GM18867 (cell line): ENCODE measurements at regions not wholly inside any gene's neighbourhood (a gene's known extent, or its start where the extent isn't known, plus 50 kb on each side); places are given as distances from the start of the nearest gene placed in this dataset.

ENCODE experiments used
- ATAC-seq: cut with Tn5 transposase; IDR thresholded peaks from one replicate; pipeline ENCODE4 v1.9.1; 2021; ENCODE audit warnings: mild to moderate bottlenecking, moderate library complexity; ENCODE audit not compliant: unreplicated experiment

DNA sequence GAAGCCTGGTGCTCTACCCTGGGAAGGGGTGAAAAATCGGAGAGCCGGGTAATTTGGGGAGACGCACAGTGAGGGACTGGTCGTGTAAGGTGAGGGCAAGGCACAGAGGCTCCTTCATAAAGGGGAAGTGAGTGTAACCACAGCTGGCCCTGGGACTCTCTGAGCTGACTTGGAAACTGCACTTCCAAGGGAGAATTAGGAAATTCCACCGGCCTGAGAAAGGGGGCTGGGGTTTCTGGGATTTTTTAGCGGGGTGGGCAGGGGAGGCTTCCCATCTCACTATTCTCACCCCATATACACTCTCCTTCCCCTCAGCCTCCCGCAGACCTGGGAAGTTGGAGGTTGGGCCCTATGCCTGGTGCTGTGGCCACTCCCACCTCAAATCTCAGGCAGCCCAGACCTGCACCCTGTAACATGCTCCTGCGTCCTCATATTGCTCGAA is 88.3 kb upstream of the IPO9 start:
- no peak for ATAC-seq

DNA sequence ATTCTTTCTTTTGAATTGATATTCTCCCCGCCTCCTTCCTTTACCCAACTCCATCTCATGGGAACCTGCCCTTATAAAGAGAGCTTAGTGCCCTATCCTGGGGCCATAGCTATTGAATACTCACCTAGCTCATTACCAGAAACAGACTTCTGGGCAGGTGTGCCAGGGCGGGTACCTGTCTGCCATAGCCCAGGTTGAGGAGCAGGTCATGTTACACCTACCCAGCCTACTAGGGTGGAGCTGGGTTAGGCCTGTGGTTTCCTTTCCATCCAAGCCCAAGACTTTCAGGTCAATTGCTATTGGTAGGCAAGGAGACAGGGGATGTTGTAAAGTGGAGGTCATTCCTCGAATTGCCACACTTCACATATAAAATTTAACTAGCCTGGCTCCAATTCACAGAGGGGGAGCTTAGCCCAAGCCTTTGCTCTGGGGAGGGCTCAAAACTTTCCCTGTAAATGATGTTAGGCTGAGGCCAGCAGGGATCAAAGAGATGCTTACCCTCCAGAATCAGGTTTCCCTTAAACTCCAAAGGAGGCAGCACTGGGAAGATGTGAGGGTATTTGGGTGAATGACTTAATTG is 87.1 kb upstream of the IPO9 start:
- ATAC-seq: no peak

DNA sequence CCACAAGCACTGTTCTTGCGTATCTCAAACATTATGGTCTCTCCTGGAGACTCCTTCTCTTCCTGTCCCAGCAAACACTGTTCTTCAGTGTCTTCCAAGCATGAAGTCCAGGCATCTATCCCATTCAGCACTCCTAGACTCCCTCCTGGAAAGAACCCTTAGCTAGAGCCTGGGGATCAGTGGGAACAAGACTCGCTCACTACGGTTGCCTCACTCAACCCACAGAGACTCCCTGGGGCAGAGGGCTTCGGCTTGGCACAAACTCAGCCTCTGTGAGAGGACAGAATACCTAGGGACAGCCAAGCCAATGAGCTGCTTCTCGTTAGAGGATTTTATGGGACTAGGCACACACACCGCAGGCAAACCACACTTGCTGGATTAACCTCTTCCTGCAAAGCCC is 86.5 kb upstream of the IPO9 start:
- ATAC-seq: no peak

DNA sequence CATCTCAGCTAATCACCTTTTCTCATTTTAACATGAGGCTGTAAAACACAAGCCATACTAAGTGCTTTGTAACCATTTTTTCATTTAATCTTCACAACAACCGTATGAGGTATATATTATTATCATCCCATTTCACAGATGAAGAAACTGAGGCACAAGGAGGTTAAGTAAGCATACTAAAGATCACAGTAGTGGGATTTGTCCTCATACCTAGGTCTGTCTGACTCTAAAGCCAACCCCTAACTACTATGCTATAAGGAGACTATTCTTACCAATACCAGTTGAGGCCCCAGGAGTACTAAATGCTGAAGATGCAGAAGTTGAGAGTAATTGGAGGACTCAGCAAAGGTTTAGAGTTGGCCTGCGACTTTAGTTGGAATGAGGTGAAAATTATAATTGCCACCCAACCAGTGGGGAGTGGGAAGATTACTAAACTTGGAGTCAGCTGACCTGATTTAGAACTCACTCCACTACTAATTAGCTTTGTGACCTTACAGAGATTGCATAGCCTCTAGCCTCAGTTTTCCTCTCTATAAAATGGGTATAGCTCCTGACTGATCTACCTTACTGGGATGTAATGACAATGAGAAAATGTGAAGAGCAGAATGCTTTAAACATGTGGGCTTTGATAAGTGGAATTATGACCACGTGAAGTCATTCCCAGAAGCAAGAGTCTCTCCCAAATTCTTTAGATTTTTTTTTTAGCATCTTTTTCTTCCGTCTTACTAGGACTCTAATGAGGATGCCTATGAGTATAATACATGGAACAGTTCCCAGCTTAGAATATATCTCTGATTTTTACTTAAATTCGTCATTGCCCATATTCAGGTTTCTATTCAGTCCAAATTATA is 85.8 kb upstream of the IPO9 start:
- ATAC-seq: no peak

DNA sequence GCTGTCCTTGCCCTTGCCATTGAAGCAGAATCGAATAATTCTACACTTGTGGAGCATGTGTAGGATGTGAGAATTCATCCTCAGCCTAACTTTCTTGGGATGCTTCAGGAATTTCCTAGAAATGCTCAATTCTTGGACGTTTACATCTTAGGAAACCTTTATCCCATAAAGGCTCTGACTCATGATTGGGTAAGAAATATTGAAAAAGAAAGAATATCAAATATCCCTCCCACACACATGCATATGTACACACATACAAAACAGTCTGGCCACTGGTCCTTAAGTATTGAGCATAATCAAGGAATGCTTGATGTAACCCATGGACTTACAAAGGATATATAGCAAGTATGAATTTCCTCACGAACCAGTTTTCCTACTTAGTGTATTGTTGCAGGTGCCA is 83.9 kb upstream of the IPO9 start:
- ATAC-seq: no peak

DNA sequence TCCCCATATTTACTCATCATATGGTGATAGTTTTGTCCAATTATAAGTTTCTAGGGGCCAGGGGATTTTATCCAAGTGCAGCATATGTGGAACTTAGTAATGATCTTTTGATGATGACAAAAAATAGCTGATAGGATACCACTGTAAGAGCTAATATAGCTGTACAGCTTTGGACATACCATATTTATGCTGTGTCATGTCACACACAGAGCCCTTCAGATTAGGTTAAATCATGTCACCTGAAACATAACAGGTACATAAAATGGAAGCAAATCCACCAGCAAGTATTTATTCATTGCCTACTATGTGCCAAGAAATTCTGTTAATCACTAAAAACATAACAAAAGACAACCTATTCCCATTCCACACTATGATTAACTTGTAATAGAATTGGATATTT is 82.8 kb upstream of the IPO9 start:
- no peak for ATAC-seq

DNA sequence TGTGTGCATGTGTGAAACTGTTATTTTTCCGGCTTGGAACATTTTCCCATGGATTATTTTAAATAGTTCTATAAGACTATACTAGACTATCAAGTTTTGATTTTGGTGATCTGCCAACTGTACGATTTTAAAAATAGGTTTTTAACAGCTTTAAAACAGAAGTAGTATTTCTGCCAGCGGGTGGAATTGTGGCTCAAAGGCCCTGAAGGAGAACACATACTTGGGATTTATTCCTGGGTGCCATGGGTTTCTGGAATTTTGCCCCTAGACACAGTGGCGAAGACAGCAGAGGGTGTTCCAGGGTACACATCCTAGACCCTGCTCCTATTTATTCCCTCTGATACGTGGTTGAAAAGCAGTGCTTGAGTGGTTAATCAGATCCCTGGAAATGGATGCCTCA is 81.7 kb upstream of the IPO9 start:
- no peak for ATAC-seq

DNA sequence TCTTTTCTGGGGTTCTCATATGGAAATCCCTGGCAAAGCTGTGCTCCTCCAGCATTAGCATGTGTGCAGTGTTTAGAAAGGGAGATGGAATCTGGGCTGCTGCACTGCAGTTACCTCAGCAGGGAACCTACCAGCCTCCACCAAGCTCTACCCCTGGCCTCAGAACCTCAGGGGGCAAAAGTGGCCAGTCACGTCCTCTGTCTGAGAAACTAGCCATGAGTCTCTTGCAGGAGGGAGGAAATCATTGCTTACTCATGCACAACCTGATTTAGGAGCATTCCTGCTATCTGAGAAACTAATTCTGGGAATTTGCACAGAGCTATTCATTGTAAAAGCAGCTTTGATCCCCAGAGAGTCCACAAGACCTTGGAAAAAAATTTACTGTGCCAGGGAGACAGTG is 80.6 kb upstream of the IPO9 start:
- no peak for ATAC-seq

DNA sequence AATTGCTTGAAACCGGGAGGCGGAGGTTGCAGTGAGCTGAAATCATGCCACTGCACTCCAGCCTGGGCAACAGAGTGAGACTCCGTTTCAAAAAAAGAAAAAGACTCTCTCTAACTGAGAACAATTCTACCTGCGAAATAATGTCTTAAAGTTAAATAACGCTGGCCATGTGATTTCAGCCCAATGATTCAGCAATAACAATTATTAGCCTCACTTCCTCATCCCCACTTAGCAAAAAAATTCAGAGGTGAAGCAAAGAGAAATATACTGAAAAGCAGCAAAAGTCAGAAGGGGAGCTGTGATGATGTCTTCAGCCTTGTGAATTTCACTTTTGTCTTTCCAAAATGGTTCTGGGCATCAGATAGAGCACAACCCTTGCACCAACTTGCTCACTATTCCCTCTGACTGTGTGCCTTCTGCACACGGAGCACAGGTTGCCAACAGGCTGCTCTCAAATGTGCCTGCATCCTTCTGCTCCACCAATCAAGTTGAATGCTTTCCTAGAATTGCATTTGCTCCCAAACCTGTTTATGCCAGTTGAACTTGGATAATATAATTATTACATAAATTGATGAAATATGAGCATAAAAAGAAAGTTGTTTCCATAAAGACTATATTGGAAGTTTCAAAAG is 79.8 kb upstream of the IPO9 start:
- no peak for ATAC-seq

DNA sequence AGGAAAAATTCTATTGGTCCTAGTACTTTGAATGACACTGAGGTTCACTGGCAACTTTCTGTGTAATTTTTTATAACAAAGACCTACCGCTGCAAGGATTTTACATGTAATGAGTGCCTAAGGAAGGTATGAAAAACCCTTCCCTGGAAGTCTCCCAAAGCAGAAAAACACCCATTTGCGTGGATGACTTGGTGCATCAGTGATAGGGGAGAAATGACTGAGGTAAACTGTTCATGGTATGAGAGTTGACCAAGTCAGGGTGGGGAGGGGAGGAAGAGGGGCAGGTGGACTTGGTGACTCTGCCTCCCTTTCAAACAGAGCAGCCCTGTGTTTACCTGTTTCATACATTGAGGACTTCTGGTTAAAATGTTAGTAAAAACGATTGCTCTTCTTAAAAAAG is 78.8 kb upstream of the IPO9 start:
- no peak for ATAC-seq

DNA sequence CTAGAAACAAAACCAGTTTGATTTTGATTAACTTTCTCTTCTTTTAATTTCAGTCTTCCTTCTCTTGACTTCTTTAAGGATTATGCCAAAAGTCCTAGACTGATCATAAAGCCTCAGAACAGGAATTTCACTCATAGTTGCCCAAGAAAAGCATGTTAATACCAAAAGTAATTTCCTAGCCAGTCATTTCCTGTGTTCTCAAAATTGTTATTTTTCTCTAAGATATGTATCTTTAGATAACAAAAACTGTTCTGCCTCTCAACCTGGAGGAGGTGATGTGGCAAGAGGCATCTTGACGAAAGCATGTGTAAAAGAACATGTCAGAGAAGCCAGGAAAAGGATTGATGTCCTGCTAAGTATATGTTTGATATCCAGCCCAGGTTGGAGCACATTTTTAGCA is 78.0 kb upstream of the IPO9 start:
- no peak for ATAC-seq

DNA sequence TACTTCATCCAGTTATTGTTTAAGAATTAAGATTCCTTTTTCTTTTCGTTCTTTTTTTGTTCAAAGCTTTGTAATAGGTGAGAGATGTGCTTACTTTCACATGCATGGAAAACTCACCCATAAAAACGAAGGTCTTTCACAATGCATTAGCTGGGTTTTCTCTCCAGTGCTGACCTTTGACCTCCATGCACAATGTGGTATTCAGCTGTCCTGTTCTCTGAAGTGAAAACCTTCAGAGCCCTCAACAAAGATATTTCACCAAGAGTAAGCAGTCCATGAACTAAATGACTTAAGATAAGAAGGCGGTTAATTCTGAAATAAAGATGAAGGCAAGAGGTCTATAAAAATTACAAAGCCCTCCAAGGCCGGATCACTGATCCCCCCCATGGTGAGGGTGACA is 77.1 kb upstream of the IPO9 start:
- ATAC-seq: no peak

DNA sequence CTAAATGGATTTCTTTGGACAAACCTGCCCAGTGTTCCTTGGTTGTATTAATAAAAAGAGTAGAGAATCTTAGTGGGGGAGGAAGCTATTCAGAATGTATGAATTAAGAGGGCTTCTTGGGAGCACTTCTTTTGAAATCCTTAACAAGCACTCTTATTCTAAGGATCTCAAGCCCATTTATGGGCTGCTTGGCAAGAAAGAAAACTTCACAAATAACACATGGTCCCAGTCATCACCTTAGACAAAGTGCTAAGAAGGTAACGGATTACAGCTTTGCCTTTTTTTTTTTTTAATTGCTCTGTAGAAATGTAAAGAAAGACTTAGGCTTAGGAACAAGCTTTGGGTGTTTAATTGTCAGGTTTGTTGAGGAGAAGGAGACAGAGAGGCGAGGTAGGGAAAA is 76.6 kb upstream of the IPO9 start:
- no peak for ATAC-seq

DNA sequence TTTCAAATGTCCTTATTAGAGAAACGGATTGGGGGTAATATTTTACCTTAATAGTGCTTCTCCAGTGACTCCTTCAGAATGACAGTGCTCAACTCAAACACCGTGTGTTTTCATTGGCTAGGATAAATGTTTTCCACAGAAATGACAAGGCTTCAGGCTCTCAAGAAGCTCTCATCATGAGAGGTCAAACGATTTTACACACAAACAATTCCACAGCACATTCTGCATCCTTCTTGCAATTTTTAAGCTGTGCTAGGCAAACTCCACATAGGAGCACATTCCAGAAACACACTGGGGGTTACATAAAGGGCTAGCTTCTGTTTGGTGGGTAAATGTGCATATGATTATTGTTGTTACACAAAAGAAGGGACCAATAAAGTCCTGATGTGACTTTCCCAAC is 75.5 kb upstream of the IPO9 start:
- no peak for ATAC-seq

DNA sequence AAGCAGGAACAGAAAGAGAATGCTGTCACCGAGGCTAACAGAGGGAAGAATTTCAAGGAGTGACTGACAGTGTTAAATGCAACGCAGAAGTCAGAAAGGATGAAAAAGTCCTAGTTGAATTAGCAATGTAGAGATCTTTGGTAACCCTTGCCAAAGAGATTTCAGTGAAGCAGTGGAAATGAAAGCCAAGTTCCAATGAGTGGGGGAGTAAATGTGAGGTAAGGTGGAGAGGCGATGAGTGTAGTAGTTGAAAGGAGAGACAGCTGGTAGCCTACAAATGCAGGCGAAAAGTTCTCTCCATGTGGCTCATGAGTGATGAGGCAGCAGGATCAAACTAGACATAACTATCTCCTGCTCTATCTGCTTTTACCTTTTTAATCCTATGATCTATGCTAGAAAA is 74.6 kb upstream of the IPO9 start:
- ATAC-seq: no peak

DNA sequence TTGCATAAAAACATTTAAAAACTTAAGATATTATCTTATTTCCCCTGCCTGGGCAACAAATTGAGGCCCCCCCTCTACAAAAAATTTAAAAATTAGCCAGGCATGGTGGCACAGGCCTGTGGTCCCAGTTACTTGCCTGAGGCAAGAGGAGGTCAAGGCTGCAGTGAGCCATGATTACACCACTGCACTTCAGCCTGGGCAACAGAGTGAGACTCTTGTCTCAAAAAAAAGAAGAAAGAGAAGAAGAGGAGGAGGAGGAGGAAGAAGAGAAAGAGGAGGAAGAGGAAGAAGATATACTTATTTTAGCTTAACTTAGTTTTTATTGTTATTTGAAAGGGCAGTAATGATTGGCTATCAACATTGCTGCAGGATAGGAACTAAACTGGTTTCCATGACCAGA is 73.8 kb upstream of the IPO9 start:
- ATAC-seq: no peak

DNA sequence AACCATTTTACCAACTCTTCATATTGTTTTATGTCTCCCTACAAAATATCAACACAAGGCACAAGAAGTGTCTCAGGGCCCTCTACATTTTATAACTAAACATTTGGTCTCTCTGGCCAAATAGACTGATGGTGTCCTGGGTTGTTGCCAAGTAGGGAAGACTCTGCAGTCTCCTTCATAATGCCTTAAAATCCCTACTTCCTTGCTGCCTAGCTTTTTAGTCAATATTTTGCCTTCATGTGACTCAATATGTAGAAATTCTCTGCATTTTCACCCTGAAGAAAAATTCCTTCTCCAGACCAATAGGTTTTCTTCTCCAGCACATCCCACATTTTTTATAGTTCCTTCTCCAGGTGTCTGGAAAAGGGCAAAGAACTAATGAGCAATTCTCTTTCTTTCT is 72.6 kb upstream of the IPO9 start:
- no peak for ATAC-seq

DNA sequence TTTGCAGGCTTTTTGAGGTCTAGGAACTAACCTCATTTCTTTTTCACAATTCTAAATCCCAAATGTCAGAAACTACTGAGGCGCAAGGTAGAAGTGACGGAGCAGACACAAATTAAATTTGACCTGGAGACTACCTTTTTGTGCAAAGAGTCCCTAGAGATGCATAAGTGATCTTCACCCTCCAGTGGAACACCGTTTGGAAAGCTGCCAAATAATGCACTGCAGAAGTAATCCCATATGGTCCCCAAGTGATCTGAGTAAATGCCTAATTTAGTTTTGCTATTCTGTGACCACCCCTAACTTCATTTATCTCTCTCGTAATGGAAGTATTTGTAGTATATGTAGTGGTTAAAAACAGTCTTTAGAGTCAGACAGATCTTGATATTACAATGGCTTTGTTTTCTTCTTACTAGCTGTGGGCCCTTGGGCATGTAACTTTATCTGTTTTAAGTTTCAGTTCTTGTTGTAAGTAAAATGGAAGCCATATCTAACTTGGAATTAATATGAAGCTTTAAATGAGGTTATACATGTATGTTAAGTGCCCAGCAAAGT is 70.4 kb upstream of the IPO9 start:
- no peak for ATAC-seq

DNA sequence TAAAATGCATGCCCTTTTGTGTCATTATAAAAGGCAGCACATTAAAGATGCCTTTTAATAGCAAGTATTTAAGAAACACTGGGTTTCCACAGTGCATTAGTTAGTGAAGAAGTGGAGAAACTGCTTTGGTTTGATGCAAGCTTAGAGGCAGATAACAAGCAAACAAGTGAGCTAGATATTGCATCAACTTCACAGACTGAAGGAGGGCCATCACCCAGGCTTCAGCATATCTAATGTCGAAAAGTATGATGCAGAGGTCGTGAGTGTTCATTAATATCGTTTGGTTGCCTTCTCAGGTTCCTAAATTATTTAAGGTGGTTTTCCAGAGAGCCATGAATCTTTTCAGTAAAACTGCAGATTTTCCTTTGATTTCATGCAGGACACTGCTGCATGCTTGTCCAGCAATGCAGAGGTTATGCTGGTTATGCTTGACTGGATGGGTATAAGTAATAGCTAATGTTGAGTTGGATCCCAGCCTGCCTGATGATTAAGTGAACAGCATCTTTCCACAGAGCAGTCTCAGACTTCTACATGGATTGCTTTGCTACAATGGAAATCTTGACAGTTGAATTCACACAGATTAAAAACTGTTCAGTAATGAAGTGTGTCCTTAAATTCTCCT is 69.7 kb upstream of the IPO9 start:
- no peak for ATAC-seq

DNA sequence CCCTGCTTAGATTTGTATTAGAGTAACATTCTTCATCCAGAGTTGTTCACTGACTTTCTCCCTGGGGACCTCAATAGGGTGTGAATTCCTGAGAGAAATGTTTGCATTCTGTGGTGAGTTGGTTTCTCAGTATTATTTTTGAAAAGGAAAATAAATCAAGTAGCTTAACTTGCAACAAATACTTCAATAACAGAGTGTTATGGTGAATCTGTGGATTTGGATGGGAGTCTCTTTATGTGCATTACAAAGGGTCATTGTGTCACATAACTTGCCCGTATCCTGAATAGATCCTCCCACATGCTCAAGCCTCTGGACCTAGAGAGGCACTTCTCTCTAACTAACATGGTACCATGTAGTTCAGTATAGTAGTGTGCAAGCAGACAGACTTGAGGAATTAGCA is 68.4 kb upstream of the IPO9 start:
- no peak for ATAC-seq

DNA sequence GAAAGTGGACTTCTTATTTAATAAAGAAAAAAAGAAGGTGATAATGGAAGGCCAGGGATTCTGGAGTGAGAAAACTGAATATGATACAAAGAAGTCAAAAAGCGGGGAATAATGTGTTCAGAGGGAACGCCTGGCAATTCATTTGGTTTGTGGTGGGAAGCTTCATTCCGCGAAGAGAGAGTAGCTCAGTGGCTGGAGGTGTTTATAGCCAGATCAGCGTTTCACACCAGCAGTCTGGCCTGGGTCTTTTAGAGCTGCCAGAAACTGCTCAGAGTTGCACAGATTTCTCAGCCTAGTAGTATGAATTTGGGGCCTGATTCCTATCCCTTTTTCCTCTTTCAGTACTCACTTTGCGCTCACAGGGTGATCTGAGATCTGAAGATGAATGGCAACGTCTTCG is 67.8 kb upstream of the IPO9 start:
- no peak for ATAC-seq

DNA sequence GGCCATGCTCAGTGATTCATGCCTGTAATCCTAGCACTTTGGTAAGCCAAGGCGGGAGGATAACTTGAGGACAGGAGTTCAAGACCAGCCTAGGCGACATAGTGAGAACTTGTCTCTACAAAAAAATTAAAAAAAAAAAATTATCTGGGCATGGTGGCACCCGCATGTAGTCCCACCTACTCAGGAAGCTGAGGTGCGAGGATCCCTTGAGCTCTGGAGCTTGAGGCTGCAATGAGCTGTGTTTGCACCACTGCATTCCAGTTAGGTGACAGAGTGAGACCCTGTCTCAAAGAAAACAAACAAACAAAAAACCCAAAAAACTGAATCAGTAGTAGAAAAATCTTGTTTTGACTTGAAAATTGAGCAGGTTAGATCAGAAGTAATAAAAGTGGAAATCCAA is 67.1 kb upstream of the IPO9 start:
- ATAC-seq: no peak
